MM.1S (cell line): ENCODE measurements at regions not wholly inside any gene's neighbourhood (a gene's known extent, or its start where the extent isn't known, plus 50 kb on each side); places are given as distances from the start of the nearest gene placed in this dataset.

ENCODE experiments used
- DNase-seq: peaks from one replicate; pipeline ENCODE4 v3.0.0-alpha.2; 2015
- H2AFZ ChIP-seq: fragments of 300-600 bp; sonication (generic); 2 replicates; pipeline ENCODE4 v1.6.0; 2016; ENCODE audit warnings: antibody characterized with exemption, low read length
- H3F3A ChIP-seq: fragments of 300-600 bp; sonication (generic); 2 replicates; pipeline ENCODE4 v1.6.1; 2016; ENCODE audit warnings: mild to moderate bottlenecking, antibody characterized with exemption, low read length, moderate library complexity, mixed read lengths; ENCODE audit not compliant: insufficient read depth
- H3K27ac ChIP-seq: fragments of 300-600 bp; sonication (generic); 2 replicates; pipeline ENCODE4 v1.5.1; 2016; ENCODE audit warnings: mild to moderate bottlenecking, low read length
- H3K27me3 ChIP-seq: fragments of 300-600 bp; sonication (generic); replicated peaks from 2 replicates; pipeline ENCODE4 v1.6.0; 2016; ENCODE audit warnings: low read length; ENCODE audit not compliant: insufficient read depth
- H3K36me3 ChIP-seq: fragments of 300-600 bp; sonication (generic); replicated peaks from 2 replicates; pipeline ENCODE4 v1.6.1; 2016; ENCODE audit warnings: mild to moderate bottlenecking, low read length, mixed read lengths; ENCODE audit not compliant: insufficient read depth
- H3K4me1 ChIP-seq: fragments of 300-600 bp; sonication (generic); 2 replicates; pipeline ENCODE4 v1.6.1; 2016; ENCODE audit warnings: low read length, mixed read lengths
- H3K4me2 ChIP-seq: fragments of 300-600 bp; sonication (generic); 2 replicates; pipeline ENCODE4 v1.6.0; 2016; ENCODE audit warnings: low read depth, low read length
- H3K4me3 ChIP-seq: fragments of 300-600 bp; sonication (generic); 2 replicates; pipeline ENCODE4 v1.5.1; 2016; ENCODE audit warnings: low read length, mixed read lengths
- H3K79me2 ChIP-seq: fragments of 300-600 bp; sonication (generic); 2 replicates; pipeline ENCODE4 v1.6.1; 2016; ENCODE audit warnings: mixed run types, low read length, mixed read lengths
- H3K9ac ChIP-seq: fragments of 300-600 bp; sonication (generic); 2 replicates; pipeline ENCODE4 v1.6.1; 2016; ENCODE audit warnings: low read length, mixed read lengths
- H3K9me2 ChIP-seq: fragments of 300-600 bp; sonication (generic); replicated peaks from 2 replicates; pipeline ENCODE4 v1.6.1; 2016; ENCODE audit warnings: mild to moderate bottlenecking, low read length, mixed read lengths; ENCODE audit not compliant: insufficient read depth
- H3K9me3 ChIP-seq: fragments of 300-600 bp; sonication (generic); replicated peaks from 2 replicates; pipeline ENCODE4 v1.6.1; 2016; ENCODE audit warnings: mild to moderate bottlenecking, low read length, mixed read lengths; ENCODE audit not compliant: insufficient read depth
- H4K20me1 ChIP-seq: fragments of 300-600 bp; sonication (generic); 2 replicates; pipeline ENCODE4 v1.6.1; 2016; ENCODE audit warnings: mild to moderate bottlenecking, low read length, moderate library complexity, mixed read lengths; ENCODE audit not compliant: insufficient read depth
- EZH2 ChIP-seq: fragments of 300-600 bp; sonication (generic); optimal IDR thresholded peaks from 2 replicates; pipeline ENCODE3; 2017; ENCODE audit warnings: low read depth, mild to moderate bottlenecking, antibody characterized with exemption, low read length, mixed read lengths
- EZH2phosphoT487 ChIP-seq: fragments of 300-600 bp; sonication (generic); IDR thresholded peaks from 2 replicates; pipeline ENCODE4 v1.6.1; 2018; ENCODE audit warnings: antibody characterized with exemption, low read length
- TF ChIP-seq, protein P1 (sequence below): fragments of 300-600 bp; sonication (generic); IDR thresholded peaks from 2 replicates; pipeline ENCODE4 v1.5.1; 2016; ENCODE audit warnings: antibody characterized with exemption, low read length, mixed read lengths

DNA sequence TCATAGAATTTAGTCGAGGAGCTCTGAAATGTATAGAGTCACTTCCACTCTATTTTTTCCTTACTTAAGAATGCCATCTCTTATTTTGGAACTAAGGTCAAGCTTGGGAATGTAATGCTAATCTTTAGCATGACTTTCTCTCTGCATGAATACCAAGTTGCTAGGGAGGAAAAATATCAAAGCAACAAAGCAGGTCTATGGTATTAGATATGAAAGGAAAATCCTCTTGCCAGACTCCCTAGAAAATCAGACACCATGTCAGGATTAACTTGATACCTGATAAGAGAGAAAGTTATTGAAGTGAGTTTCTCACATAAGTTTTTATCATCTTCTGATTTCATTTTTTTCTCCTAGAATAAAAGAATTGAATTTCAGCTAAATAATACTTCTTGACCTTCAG, 341.7 kb upstream of the ZNF804A start:
- no peaks in the 10 kb centered on the region for H3K9me2 ChIP-seq
- no peak for TF ChIP-seq EZH2phosphoT487
- no peaks in the 10 kb centered on the region for H3K36me3 ChIP-seq
- no peak overlapping the region for H2AFZ ChIP-seq
- no peaks in the 10 kb centered on the region for H3K79me2 ChIP-seq
- H4K20me1 ChIP-seq, result no peaks in the 10 kb centered on the region
- no peak for DNase-seq
- no peak overlapping the region for H3K27ac ChIP-seq
- H3F3A ChIP-seq, result no peaks in the 10 kb centered on the region
- no peak overlapping the region for H3K4me2 ChIP-seq
- H3K4me3 ChIP-seq, result no peak overlapping the region
- no peaks in the 10 kb centered on the region for H3K27me3 ChIP-seq
- H3K4me1 ChIP-seq, result no peaks in the 10 kb centered on the region
- no peak overlapping the region for H3K9ac ChIP-seq
- no peaks in the 10 kb centered on the region for H3K9me3 ChIP-seq

- no peak overlapping the region for H3K9ac ChIP-seq
Measured at GRCh38 chr2:184261331-184261730, 337.0 kb upstream of the ZNF804A start.

GRCh38 chr2:184261818-184262217, 336.5 kb upstream of the ZNF804A start:
- H3K79me2 ChIP-seq, result no peaks in the 10 kb centered on the region
- no peak for DNase-seq
- no peaks in the 10 kb centered on the region for H3F3A ChIP-seq
- TF ChIP-seq, protein P1, sequence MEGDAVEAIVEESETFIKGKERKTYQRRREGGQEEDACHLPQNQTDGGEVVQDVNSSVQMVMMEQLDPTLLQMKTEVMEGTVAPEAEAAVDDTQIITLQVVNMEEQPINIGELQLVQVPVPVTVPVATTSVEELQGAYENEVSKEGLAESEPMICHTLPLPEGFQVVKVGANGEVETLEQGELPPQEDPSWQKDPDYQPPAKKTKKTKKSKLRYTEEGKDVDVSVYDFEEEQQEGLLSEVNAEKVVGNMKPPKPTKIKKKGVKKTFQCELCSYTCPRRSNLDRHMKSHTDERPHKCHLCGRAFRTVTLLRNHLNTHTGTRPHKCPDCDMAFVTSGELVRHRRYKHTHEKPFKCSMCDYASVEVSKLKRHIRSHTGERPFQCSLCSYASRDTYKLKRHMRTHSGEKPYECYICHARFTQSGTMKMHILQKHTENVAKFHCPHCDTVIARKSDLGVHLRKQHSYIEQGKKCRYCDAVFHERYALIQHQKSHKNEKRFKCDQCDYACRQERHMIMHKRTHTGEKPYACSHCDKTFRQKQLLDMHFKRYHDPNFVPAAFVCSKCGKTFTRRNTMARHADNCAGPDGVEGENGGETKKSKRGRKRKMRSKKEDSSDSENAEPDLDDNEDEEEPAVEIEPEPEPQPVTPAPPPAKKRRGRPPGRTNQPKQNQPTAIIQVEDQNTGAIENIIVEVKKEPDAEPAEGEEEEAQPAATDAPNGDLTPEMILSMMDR, result no peak
- TF ChIP-seq EZH2 (no peak), EZH2phosphoT487 (no peak)
- H2AFZ ChIP-seq, result no peak overlapping the region
- no peak overlapping the region for H3K4me3 ChIP-seq
- H3K27me3 ChIP-seq, result no peaks in the 10 kb centered on the region
- H3K27ac ChIP-seq, result no peak overlapping the region
- no peaks in the 10 kb centered on the region for H4K20me1 ChIP-seq
- no peaks in the 10 kb centered on the region for H3K9me2 ChIP-seq
- no peaks in the 10 kb centered on the region for H3K4me1 ChIP-seq
- no peaks in the 10 kb centered on the region for H3K9me3 ChIP-seq
- no peak overlapping the region for H3K9ac ChIP-seq
- no peaks in the 10 kb centered on the region for H3K36me3 ChIP-seq
- no peak overlapping the region for H3K4me2 ChIP-seq

More at GRCh38 chr2:184261331-184261730, 337.0 kb upstream of the ZNF804A start:
- TF ChIP-seq EZH2 (no peak), EZH2phosphoT487 (no peak)
- TF ChIP-seq, protein P1, result no peak
- Histone ChIP-seq H3K9me2 (no peaks in the 10 kb centered on the region), H3K36me3 (no peaks in the 10 kb centered on the region), H3K4me1 (no peaks in the 10 kb centered on the region), H2AFZ (no peak overlapping the region), H3K4me3 (no peak overlapping the region), H3K9me3 (no peaks in the 10 kb centered on the region), H3K4me2 (no peak overlapping the region), H3F3A (no peaks in the 10 kb centered on the region), H4K20me1 (no peaks in the 10 kb centered on the region), H3K79me2 (no peaks in the 10 kb centered on the region), H3K27ac (no peak overlapping the region), H3K27me3 (no peaks in the 10 kb centered on the region)
- DNase-seq, result no peak

- H3K36me3 ChIP-seq, result no peaks in the 10 kb centered on the region
- no peaks in the 10 kb centered on the region for H3K79me2 ChIP-seq
- H3K9me2 ChIP-seq, result no peaks in the 10 kb centered on the region
- no peak overlapping the region for H3K9ac ChIP-seq
- no peaks in the 10 kb centered on the region for H4K20me1 ChIP-seq
- no peaks in the 10 kb centered on the region for H3K9me3 ChIP-seq
- no peak for DNase-seq
- H2AFZ ChIP-seq, result no peak overlapping the region
- H3F3A ChIP-seq, result no peaks in the 10 kb centered on the region
- H3K4me2 ChIP-seq, result no peak overlapping the region
- no peak overlapping the region for H3K4me3 ChIP-seq
- H3K4me1 ChIP-seq, result no peaks in the 10 kb centered on the region
- H3K27ac ChIP-seq, result no peak overlapping the region
- TF ChIP-seq, protein P1, result no peak
- no peak for TF ChIP-seq EZH2
- TF ChIP-seq EZH2phosphoT487, result no peak
- H3K27me3 ChIP-seq, result no peaks in the 10 kb centered on the region
Measured at GRCh38 chr2:184268900-184269477, 329.3 kb upstream of the ZNF804A start.
